ENCODE measurements at regions not wholly inside any gene's neighbourhood (a gene's known extent, or its start where the extent isn't known, plus 50 kb on each side); places are given as distances from the start of the nearest gene placed in this dataset.

- no peak overlapping the region for H3K27ac ChIP-seq (ENCODE audit: insufficient read depth, low read depth, low read length)
- no peak overlapping the region for H3K4me3 ChIP-seq (replicated peaks in 1 of 3; ENCODE audit: insufficient read depth in 1 of 3, low read depth in 1 of 3, low read length in 3 of 3)
- H3K4me2 ChIP-seq (ENCODE audit: insufficient read depth, low read length), result no peak overlapping the region
- no peaks in the 10 kb centered on the region for H3K27me3 ChIP-seq (ENCODE audit: control insufficient read depth in 2 of 2, insufficient read depth in 2 of 2, low read length in 2 of 2)
- CTCF ChIA-PET, result no interaction called here
- no peak for FAIRE-seq
- intact Hi-C loops (cut with micrococcal nuclease) (loop anchor here (5.0 kb wide), 1 partner anchor 1697 kb away; the partner anchor contains the start of gene ADAMTS1), dilution Hi-C loops (cut with MboI; ENCODE audit: extremely low pct_ligation_motif_present, low sequenced_read_pairs) (no loop called here)
- no peak overlapping the region for H2AFZ ChIP-seq (ENCODE audit: low read depth, low read length)
- H3K9me1 ChIP-seq (replicated peaks; ENCODE audit: control insufficient read depth, extremely low read depth, insufficient read depth, low read length), result no peaks in the 10 kb centered on the region
- H3K4me1 ChIP-seq (ENCODE audit: control insufficient read depth, extremely low read depth, insufficient read depth, low read length), result peaks cover 24% of the 10 kb centered on the region
- no peaks in the 10 kb centered on the region for H3K36me3 ChIP-seq (ENCODE audit: control insufficient read depth in 2 of 2, extremely low read depth in 1 of 2, insufficient read depth in 2 of 2, low read length in 2 of 2)
- TF ChIP-seq JUN (IDR thresholded peaks at IDR 0.05; ENCODE audit: borderline replicate concordance, insufficient read depth, insufficient read length, low read depth), result no peak
- TF ChIP-seq CTCF (IDR thresholded peaks at IDR 0.05; ENCODE audit: extremely low read depth in 1 of 2, insufficient read depth in 1 of 2, low read depth in 1 of 2, low read length in 2 of 2), result no peak
- TF ChIP-seq MYC (IDR thresholded peaks at IDR 0.05; ENCODE audit: low read depth, low read length), result no peak
- no peak for TF ChIP-seq MAX (IDR thresholded peaks at IDR 0.05; ENCODE audit: insufficient read depth, insufficient read length)
- TF ChIP-seq POLR2AphosphoS5 (IDR thresholded peaks at IDR 0.05; ENCODE audit: insufficient read depth, low read depth, low read length), result no peak
- TF ChIP-seq POLR2A (IDR thresholded peaks at IDR 0.05; ENCODE audit: low read depth, low read length), result no peak
- TF ChIP-seq FOS (IDR thresholded peaks at IDR 0.05; ENCODE audit: borderline replicate concordance, insufficient read depth, low read length), result no peak
- no peak for TF ChIP-seq GATA2 (IDR thresholded peaks at IDR 0.05; ENCODE audit: insufficient read depth, insufficient read length, low read depth, low read length)
- no peak for TF ChIP-seq EZH2 (IDR thresholded peaks at IDR 0.05; ENCODE audit: borderline replicate concordance, low read depth, low read length, severe bottlenecking)
- DNase-seq (ENCODE audit: low read depth, low spot score), result no peak
- BruUV-seq (replicated peaks), result no TSS peak
- H3K9me3 ChIP-seq (replicated peaks; ENCODE audit: control insufficient read depth, insufficient read depth, low read length), result no peaks in the 10 kb centered on the region
- H4K20me1 ChIP-seq (replicated peaks; ENCODE audit: control insufficient read depth, extremely low read depth, insufficient read depth, low read length), result no peaks in the 10 kb centered on the region
- POLR2A ChIA-PET, result no interaction called here
- H3K9ac ChIP-seq (replicated peaks; ENCODE audit: extremely low read depth, insufficient read depth, low read length), result no peak overlapping the region
- no peaks in the 10 kb centered on the region for H3K79me2 ChIP-seq (ENCODE audit: control insufficient read depth, insufficient read depth, low read length)
Observed at GRCh38 chr21:28543975-28544374, 448.7 kb downstream of the LTN1 start.
